ENCODE measurements at regions not wholly inside any gene's neighbourhood (a gene's known extent, or its start where the extent isn't known, plus 50 kb on each side); places are given as distances from the start of the nearest gene placed in this dataset.

DNA sequence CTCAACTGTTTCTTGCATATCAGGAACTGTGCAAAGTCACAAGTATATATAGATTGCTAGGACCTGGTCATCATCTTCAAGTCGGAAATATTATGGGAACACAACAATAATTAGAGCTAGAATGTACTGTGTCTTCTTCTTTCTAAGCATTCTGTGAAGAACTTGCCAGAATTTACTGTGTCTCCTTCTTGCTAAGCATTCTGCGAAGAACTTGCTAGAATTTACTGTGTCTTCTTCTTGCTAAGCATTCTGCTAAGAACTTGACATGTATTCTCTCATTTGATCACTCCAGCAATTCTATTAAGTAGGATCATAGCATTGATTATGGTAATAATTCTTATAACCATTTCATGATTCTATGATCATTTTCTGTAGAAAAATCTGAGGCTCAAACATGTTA lies 231.7 kb downstream of the FOXL1 start:
- DNase-seq: no peak

DNA sequence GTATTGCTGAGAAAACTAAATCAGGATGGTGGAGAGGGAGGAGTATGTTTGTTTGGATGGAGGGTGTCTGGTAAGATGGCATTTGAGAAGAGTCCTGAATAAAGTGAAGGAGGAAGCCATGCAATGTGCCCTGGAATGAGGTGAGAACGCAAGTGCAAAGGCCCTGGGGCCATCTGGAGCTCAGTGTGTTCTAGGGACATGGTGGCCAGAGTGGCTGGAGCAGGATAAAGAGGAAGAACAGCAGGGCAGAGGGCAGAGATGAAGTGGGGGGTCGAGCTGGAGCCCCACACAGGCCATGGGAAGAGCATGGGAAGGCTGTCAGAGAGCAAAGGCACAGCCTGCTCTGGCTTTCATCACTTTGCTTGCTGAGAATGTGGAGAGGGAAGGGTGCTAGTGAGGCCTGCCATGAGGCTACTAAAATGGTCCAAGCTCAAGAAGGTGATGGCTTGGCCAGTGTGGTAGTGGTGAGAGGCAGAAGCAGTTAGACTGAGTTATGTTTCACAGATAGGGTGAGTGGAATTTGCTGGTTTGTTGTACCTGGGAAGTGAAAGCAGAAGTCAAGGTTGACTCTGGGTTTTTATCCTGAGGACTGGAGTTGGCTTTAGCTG lies 234.1 kb downstream of the FOXL1 start:
- no peak for DNase-seq

DNA sequence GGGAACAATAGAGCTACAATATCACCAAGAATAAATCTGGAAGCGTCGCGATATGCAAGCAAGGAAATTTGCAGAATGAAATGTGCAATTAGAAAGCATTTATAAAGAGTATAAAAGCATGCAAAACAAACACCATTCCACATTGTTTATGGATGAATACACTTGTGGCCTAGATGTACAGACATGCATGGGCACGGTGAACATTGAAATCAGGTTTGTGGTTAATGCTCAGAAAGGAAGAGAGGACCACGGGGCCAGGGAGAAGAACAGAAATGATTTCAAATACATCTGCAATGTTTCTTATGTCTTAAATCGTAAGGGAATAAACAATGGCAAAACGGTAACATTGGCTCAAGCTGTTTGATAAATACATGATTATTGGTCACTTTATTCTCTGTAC lies 235.9 kb downstream of the FOXL1 start:
- no peak for DNase-seq

DNA sequence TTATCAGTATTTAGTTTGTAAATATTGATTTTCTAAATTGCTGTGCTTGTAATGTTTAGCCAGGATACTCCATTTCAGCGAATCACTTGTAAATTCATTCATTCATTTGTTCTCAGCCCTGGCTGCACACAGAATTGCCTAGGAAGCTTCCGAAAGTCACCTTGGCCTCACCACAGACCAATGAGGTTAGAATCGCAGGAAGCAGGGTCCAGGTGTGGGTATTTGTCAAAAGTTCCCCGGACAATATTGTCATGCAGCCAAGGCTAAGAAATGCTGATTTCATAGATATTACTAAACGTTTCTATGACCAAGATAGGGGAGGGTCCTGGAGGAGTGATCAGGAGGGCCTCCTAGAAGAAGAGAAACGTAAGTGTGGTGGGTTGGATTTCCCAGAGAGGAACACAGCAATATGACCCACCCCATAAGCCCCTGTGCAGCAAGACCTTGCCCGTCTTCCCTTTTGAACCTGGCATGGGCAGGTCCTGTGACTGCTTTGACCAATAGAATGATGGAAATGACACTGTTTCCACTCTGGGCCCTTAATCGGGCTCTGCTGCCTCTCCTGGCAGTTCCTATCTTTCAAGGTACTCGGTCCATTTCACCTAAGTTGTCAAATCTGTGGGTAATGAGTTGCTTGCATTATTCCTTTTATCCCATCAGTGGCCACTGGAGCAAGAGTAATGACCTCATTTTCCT lies 238.7 kb downstream of the FOXL1 start:
- DNase-seq: no peak

DNA sequence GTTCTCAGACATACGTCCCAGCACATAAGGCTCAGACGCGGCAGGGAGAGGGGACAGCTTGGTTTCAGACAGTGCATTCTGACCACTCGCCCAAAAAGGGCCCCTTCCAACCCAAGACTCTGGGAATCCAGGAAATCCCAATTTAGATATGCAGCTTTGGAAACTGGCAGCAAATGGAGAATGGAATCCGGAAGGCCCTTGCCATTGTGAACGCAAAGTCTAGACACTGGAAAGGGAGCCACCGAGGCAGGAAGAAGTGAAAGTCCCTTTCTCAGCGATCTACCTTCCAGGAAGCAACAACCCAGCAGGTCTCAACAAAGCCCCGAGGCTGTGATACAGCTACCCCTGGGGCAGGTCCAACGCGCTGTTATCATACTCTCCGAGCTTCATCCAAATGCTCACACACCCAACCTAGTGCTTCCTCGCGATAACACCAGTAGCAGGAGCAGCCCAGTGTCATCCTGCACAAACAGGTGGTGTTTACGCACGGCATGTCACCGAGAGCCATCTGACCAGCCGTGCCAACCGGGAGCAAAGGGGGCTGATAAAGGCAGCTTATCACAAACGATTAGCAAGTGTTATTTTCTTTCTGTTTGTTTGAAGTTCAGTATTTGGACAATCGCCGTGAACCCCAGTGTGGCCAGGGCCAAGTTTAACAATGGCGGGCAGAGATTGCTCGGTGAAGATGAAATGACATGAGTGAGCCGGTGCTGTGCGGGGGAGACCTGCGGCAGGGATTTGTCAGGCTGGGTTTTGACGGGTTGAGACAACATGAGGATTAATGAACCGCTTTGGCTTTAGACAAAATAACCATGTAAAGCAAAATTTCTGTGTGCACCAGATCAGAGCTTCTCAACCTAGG lies 240.6 kb downstream of the FOXL1 start:
- DNase-seq: no peak

DNA sequence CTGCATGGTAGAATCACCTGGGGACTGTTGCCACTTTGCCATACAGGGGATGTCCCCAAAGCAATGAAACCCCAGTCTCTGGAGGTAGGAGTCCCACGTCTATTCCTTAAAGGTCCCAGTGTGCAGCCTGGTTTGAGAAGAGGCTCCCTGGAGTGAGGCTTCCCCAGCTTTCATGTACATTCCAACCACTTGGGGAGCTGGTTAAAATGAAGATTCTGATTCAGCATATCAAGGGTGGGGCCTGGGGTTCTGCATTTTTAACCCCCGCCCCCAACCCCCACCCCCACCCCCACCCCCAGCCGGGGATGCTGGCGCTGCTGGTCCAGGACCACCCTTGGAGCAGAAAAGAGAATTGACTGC lies 241.2 kb downstream of the FOXL1 start:
- no peak for DNase-seq

DNA sequence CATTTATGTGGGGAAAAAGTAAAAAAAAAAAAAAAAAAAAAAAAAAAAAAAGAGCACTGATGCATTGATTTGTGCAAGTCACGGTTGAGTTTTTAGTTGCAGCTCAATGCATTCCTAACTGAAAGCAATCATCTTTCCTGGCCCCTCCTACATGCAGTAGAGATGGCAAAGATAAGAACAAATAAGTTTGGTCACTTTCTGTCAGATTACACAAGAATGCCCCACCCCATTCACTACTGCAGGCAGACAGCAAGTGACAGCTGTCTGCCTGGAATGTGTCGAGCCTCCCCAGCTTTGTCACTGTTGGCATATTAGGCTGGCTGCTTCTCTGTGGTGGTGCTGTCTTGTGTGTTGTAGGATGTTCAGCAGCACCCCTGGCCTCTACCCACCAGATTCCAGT lies 243.5 kb downstream of the FOXL1 start:
- no peak for DNase-seq

DNA sequence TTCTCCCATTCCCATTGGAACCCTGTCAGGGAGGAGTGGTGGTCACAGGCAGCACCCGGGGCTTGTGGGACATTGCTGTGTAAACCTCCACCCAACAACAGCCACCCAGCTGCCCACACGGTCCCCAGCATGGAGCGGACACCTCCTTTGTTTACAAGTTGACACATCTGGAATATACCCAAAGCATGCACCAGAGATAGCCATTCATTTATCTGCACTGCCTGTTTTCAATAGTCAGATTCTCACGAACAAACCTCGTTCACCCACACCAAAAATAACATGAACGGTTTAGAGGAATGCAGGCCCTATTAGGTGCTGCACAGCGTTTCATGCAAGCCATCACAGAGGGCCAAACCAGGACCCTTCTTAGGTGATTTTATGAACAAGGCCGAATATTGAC lies 244.8 kb downstream of the FOXL1 start:
- no peak for DNase-seq

DNA sequence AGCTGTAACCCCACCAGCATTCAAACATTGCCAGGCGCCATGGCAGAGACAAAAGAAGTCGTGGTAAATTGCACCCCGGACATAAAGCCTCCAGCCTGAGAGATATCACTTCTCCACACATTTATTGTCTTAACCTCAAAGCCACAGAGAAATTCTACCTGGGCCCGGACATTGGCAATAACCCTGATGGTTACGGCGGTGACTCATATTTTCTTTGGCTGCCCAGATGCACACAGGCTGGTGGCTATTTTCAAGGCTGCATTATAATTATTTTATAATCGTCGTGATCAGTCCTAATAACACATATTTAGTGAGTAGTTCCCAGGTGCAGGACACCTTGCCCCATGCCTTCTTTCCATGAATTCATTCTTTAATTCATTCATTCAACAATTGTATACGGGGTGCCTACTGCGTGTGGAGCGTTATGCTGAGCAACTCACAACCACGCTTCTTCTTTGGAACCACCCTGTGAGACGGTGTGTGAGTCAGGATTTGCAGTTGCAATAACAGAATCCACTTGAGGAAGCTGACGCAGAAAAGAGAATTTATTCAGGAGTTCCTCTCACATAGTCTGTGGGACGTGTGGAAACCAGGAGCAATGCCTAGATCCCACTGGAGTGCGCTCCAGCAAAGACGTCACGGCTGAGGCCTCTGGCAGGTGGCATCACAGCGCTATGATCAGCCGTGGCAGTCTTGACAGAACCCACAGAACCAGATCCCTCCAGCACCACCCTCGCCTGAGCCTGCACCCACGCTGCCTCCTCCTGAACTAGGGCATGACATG lies 245.7 kb downstream of the FOXL1 start:
- DNase-seq: no peak

DNA sequence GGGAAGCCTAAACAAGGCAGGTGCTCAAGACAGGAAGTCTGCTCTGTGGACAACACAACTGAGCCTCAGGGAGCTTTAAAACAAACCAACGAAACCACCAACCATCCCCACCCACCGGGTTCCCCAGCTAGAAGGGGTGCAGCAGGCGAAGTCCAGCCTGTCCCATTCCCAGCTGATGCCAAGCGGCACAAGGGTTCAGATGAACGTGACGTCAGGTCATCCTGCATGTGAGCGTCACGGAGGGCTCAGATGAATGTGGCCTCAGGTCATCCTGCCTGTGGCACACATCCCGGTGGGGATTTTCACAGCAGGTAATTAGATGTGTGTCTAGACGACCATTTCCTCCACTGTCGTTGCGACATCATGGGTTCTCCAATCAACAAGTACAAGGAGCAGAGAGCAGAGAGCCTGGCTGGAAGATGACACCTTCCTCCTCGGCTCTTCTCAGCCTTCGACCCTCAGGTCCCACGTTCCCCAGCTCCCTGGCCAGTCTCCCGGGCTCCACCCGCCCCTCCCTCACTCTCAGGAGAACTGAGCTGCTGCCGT lies 246.5 kb downstream of the FOXL1 start:
- no peak for DNase-seq

DNA sequence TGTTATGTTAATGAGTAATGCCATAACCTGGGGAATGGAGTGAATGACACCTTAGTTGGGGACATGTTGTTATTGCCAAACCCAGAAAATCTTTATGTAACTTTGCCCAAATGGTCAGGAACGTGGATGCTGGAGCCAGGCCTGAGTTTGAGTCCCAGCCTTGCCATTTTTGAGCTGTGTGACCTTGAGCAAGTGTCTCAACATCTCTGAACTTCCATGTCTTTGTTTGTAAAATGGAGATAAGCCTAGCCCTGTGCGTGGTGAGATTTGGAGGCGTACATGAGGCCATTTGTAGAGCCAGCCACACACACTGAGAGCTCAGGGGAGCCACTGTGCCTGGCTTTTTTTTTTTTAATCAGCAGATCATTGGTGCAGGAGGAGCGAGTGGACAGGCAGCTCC lies 247.3 kb downstream of the FOXL1 start:
- DNase-seq: no peak

DNA sequence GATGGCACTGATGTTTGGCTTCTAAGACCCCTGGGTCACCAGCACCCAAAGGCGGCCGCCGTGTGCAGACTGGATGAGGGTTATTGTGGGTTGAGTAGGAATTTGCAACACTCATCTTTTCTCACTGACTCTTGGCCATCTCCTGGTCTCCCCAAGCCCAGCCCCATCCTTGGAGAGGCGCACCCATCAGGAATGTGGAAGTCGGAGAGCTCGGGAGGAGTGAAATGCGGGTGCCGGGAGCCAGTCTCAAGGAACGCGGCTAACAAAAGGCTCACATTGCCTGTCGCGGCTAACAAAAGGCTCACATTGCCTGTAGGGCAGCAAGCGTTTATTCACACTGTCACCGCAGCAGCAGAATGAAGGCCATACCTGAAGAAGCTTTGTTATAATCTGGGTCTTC lies 248.6 kb downstream of the FOXL1 start:
- no peak for DNase-seq

DNA sequence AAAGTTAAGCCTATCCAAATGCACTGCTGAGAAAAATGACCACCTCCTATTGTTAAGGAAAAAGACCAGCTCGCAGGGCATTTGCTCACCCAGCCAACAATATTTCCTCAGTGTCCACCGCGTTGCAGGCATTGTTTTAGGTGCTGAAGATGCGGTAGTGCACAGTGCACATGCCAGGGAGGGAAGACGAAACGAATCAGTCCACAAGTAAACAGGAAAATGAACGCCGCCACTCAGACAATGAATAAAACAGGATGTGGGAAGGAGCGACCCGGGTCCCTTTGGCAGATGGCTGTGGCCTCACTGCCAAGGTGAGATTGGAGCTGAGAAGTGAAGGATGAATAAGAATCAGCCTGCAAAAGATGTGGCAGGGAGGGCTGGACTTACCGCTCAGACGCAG lies 249.2 kb downstream of the FOXL1 start:
- no peak for DNase-seq

DNA sequence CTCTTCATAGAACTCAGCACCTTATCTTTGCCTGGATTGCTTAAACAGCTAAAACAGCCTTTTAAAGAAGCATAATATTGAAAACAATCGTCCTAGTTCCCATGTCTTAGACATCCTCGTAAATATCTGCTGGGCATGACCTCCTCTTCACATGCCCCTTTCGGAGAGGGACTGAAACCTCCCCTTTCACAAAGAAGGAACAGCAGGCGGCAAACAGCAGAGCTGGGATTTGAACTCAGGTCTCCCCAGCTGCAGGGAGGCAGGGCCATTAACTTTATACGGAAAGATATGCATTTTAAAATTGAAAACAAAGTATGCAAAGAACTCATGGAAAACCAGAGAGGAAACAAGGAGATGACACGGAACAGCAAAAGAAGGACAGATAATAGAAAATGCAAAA lies 249.9 kb downstream of the FOXL1 start:
- DNase-seq: no peak

DNA sequence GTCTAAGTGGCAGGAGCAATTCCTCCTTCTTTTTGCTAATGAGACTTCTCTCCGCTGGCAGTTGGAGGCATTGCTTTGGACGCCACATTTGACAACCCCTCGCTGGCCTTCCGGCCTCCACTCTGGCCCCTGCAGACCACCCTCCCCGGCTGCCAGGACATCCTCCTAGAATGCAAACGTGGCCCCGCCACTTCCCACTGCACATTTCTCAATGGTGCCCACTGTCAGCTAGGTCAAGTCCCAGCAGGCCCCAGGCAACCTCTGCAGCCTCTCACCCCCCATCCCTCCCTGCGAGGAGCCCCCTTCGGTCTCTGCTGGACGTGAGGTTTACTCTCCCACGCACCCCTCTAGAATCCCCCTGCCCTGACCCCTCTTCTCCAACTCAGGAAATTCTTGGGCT lies 250.3 kb downstream of the FOXL1 start:
- DNase-seq: no peak

DNA sequence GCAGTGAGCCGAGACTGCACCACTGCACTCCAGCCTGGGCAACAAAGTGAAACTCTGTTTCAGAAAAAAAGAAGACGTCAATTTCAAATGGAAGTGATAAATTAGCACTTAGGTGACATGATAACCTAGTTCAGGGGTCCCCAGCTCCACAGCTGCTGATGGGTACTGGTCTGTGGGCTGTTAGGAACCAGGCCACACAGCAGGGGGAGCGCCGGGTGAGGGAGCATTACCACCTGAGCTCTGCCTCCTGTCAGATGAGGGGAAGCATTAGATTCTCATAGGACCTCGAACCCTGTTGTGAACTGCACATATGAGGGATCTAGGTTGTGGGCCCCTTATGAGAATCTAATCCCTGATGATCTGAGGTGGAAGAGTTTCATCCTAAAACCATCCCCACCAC lies 253.0 kb downstream of the FOXL1 start:
- no peak for DNase-seq

DNA sequence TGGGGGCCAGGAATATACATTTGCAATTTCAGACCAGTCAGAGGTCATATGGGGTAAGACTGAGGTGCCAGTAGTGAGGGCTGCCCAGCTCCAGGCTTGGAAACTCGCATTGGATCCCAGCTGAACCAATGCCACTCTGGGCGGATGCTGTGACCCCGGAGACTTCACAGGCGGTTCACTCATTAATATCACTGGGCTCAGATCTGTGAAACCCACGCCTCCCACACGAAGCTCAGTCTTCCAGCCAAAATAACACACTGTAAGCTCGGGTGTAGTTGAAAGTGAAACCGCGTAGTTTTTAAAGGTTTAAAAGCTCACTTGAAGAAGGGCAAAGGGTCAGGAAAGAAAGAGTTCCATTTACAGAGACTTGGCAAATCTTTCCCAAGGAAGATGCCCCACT lies 254.8 kb downstream of the FOXL1 start:
- DNase-seq: no peak

DNA sequence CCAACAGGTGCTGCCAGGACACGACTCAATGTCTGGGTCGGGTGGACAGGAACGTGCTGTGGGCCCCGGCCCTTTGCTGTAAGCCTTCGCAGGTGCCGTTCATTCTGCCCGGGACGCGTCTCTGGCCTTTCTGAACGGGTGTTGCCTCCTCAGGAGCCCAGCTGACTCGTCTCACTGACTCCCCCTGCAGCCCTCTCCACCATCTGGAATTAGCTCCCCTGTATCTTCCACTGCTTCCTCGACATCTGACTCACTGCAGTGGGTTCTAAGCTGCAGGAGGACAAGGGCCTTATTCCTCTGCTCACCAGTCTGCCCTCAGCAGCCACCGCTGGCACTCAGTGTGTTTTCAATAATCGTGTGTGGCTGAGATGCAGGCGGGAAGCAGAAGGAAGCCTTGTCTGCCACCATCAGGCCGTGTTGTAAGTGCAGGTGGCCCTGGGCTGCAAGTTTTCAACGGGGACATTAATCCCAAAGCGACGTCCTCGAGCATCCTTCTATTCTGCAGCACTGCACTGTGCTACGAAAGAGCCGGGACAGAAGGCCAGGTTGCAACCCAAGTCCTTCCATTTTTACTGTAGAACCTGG lies 256.2 kb downstream of the FOXL1 start:
- DNase-seq: no peak

DNA sequence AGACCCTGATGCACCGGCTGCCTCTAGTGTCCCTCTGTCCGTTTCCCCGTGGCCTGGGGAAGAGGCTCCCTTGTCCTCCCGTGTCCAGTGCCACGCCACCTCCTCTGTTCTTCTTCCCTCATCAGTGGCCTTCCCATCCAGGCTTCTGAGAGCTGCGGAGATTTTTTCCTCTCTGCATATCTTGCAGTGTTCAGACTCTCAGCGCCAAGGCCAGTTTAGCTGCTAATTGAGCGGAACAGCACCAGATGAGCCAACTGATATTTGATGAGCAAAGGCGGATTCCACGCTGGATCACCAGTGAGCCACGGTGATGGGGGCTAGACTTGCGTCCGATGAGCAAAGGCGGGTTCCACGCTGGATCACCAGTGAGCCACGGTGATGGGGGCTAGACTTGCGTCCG lies 257.6 kb downstream of the FOXL1 start:
- DNase-seq: no peak

DNA sequence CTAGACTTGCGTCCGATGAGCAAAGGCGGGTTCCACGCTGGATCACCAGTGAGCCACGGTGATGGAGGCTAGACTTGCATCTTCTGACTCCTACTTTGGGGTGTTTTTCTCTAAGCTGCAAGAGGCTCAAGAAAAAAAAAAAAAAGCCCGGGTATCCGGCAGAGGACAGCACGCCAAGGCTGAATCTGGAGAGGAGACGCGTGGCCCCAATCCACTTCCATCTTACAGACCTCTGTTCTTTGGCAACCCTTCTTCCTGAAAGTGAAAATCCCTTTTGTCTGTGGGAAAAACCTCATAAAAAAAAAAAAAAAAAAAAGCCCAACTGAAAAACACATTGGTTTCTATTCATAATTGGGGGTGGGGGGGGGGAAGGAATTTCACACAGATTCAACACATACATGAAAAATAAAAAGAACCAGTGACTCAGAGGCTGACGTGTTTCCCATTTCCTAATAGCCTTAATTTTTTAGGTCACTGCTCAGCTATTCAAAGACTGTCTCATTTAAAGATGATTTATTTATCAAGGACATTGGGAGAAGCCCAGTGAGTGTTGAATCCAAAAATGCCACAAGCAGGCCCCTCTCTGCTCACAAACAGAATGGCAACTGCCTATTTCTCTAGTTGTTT lies 258.3 kb downstream of the FOXL1 start:
- DNase-seq: no peak

DNA sequence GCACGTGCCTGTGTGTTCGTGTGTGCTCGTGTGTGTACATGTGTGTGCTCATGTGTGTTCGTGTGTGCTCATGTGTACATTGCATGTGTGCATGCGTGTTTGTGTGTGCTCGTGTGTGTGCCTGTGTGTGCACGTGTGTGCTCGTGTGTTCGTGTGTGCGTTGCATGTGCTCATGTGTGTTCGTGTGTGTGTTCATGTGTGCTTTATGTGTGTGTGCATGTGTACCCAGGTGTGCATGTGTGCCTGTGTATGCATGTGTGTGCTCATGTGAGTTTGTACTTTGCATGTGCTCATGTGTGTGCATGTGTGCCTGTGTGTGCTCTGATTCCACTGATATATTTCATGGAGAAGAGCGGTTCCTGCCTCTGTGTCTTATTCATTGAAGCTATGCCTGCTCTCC lies 265.5 kb downstream of the FOXL1 start:
- no peak for DNase-seq

DNA sequence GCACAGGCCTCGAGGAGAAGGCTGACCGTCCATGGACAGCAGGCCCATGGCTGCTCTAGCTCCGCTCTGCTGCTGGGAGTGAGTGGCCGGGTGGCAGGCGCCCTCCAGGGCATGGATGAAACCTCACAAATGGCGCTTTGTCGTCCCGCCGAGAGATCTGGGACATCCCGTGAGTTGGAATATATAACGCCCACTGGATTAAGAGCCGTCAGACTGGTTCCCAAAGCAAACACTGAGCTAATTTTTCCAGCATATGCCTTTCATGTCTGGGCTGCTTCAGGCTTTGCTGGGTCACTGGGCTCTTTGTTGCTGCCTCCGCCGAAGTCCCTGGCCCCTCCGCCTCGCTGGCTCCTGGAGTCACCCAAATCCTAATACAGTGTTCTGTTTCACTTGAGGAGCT lies 266.3 kb downstream of the FOXL1 start:
- no peak for DNase-seq
